Fibroblast of gingiva (primary cell): ENCODE measurements at regions not wholly inside any gene's neighbourhood (a gene's known extent, or its start where the extent isn't known, plus 50 kb on each side); places are given as distances from the start of the nearest gene placed in this dataset.
"Not testable (repeated sequence)": the region's sequence is repeated elsewhere in the genome, so short reads cannot be mapped to it uniquely, and the experiment has no call there.

Experiments
- DNase-seq: peaks from one replicate; pipeline ENCODE4 v3.0.0-alpha.2; 2011; ENCODE audit warnings: low read depth

DNA sequence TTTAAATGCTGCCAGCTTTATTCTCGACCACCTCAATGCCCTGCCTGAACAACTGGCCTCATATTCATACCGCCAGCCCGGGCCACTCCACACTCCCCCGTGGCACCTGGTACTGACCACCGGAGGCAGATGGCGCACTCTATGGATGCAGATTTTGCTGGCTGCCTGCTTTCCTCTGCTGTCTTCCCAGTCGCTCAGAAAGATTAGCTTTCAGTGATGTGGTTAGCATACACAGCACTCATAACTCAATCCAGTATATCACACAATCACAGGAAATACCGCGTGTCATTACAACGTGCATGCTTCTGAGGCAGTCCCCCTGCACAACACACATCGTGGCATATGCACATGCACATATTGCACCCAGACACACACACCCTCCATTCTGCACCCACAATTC lies 147.2 kb upstream of the BCOR start:
- DNase-seq, result no peak

DNA sequence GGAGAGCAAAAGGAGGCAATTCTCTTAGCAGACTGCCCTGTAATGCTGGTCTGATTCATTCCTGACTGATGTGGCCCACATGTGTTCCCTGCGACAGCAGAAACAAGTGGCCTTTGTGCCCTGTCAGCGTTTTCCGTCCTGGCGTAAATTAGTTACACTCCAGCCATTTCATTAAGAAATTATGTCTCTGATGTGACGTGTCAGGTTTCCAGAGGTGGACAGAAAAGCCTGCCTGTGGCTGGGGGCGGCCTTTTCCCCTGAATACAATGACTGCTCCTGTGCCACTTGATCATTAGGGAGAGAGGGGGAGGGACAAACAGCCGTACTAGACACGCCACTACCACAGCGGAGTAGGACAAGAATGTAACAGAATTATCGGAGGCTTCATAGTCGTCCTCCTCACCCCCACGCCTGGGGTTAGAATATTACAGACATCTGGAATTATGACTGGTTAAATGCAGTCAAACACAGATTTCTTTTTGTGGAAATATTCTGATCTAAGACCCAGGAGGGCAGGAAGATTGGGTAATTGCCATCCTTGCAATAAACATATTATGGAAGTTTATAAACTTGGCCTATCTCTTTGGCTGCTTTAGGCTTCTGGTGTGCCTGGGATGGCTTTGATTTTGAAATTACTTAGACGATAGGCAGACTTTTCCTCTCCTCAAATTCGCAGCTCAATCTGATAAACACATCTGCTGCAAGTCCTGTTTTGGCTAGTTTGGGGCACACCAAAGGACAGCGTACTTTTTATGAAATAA lies 146.2 kb upstream of the BCOR start:
- peak; percentile 40 for DNase-seq

DNA sequence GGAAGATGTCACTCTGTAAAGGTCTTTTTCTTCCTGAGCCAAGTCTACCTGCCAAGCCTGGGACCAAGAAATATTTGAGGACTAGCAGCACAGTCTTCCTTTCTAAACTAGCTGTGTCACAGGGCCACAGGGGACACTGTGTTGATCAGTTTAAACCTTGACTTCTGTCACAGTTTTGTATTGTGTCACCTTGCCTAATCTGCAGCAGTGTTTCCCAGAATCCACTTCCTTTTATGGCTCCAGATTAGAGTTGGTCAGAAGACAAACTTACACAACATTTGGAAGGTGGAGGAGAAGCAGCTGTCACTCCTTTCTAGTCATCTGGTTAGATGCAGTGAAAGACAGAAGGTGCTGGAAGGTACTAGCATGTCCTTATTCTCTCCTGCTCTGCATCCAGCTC lies 143.1 kb upstream of the BCOR start:
- no peak for DNase-seq

DNA sequence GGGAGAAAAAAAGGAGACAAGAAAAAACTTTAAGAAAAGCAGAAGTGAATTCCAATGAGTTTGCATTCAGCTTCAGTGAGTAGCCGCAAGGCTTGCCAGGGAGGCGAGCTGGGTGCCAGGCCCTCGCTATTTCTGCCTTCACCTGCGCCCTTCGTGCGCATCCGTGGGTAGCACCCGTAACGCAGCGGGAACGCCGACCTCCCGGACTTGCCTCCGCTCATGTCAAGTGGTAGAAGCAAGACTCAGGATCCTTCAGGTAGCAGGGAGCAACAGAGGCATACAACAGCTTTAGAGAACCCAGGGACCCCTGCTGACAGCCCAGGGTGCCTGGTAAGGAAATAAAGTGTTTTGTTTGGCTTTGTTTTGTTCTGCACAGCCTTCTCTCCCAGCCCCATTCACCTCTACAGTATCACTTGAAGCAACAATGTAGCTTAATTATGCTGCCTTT lies 140.0 kb upstream of the BCOR start:
- no peak for DNase-seq

DNA sequence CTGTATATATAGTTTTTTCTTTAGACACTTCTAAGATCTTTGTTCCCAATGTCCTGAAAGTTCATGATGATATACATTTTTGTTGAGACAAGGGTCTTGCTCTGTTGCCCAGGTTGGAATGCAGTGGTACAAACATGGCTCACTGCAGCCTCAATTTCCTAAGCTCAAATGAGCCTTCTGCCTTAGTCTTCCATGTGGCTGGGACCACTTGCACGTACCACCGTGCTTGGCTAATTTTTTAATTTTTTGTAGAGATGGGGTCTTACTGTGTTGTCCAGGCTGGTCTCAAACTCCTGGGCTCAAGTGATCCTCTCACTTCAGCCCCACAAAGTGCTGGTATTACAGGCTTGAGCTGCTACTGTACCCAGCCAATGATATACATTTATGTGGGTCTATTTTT lies 132.9 kb upstream of the BCOR start:
- DNase-seq, result no peak

DNA sequence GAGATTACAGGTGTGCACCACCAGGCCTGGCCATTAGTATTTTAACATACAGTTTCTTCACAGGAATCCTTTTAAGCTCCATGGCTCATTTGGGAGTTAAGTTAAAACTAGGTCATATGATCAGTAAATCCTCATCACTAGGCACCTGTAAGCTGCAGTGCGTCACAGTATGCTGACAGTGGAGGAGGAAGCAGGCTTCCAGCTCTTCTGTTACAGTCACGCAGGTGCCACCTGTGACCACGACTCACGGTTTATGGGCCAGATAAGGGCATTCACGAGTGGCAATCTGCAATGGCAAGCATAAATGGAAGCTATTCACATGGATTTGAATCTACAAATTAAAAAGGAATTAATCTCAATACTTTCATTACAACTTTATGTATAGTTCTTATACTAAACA lies 129.4 kb upstream of the BCOR start:
- DNase-seq, result no peak

DNA sequence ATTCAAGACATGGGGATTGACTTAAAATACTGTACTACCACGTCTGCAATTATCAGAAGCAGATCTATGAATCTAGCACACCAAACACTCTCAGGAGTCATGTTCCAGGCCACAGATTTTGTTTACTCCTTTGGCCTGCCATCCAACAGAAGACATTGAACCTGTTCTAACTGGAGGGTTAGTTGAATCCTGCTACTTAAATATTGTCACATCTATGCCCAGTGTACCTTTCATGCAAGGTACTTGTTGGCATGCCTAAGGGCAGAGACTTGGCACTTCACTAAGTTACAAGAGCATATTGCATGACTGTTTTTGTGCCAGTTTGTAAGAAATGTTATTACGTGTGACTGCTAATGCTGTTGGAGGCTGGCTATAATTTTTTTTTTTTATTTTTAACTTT lies 126.9 kb upstream of the BCOR start:
- DNase-seq, result no peak

DNA sequence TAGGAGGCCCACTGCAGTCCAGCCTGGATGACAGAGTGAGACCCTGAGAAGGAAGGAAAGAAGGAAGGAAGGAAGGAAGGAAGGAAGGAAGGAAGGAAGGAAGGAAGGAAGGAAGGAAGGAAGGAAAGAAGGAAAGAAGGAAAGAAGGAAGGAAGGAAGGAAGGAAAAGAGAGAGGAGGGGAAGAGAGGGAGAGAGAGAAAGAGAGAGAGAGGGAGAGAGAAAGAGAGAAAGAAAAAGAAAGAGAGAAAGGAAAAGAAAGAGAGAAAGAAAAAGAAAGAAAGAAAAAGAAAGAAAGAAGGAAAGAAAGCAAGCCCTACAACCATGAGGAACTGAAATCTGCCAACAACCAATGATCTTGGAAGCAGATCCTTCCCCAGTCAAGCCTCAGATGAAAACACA lies 124.9 kb upstream of the BCOR start:
- DNase-seq, result not testable (repeated sequence)

DNA sequence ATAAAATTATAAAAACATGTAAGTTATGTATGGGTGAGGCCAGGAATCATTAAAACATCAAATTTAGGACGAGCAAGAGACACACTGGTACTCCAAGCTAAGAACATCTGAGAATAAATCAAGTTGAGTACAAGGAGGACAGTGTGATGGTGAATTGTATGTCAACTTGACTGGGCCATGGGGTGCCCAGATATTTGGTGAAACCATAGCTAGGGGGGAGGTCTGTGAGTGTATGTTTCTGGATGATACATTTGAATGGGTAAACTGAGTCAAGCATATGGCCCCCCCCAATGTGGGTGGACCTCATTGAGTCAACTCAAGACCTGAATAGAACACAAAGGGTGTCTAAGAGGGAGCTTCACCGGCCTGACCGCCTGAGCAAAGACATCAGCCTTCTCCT lies 115.3 kb upstream of the BCOR start:
- DNase-seq, result no peak

DNA sequence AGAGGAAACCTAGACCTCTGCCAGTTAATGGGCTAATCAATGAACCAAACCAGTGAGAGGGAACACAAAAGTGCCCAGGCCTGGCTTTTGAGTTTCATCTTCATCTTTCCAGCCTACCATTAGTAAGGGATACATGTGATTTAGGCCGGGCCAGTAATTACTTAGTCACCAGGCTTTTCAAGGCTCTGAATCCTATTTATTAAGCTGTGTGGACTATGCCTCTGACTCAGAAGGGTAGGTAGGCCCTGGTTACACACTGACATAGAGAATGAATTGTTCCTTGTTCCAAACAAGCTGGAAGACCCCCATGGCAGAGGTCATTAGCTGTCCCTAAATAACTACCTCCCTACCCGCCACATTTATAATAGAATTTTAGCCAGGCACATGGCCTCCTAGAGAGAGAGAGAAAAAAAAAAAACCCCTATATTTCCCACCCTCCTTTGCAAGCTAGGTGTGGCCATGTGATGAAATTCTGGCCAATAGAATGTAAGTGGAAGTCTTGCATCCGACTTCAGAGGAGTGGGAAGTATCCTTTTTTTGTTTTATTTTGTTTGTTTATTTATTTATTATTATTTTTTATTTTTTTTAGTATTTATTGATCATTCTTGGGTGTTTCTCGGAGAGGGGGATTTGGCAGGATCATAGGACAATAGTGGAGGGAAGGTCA lies 112.3 kb upstream of the BCOR start:
- DNase-seq, result no peak

DNA sequence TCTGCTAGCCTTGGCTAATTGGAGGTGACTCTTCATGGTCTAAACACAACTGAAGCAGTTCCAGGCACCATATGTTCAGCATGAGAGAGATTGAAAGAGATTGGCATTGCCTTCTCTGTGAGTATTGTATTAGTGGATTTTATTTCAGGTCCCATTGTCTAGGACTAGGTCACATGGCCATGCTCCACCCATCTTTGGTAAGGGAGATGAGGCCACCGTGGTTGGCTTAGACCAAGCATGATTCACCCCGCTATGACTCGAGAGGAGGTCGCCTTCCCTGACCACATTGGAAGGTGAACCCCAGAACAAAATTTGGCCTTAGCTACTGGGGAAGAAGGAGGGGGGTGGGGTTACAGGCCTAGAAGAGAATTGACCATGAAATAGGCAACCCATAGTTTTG lies 109.9 kb upstream of the BCOR start:
- no peak for DNase-seq

DNA sequence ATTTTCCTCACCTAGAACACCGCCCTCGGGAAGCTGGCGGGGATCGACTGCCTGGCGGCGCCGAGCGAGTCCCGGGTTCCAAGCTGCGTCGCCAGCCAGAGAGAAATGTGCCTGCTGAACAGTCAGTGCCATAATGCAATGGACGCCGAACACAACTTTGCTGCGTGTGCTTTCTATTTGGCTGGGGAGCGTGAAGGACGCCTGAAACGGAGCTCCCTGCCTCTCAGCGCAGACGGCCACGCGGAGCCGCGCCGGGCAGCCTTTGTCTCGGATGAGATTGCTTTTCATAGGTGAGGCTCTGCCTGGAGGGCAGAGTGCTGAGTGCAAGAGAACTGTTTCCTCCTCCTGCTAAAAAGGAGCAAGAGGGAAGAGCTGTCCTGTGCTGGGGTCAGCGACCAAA lies 107.7 kb upstream of the BCOR start:
- no peak for DNase-seq

DNA sequence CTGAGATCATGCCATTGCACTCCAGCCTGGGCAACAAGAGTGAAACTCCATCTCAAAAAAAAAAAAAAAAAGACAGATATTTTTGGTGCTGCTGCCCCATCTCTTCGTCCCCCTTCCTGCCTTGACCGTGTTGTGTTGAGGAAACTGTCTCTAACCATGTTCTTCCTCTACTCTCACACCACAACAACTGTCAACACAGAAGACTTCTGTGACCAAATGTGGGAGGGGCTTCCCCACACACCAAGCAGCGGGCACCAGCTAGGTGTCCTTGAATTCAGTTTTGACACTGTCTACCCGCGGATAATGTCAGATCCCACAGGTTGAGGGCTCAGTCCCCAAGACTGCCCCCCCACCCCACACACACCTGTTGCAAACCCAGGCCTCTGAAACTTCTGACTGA lies 104.7 kb upstream of the BCOR start:
- no peak for DNase-seq

DNA sequence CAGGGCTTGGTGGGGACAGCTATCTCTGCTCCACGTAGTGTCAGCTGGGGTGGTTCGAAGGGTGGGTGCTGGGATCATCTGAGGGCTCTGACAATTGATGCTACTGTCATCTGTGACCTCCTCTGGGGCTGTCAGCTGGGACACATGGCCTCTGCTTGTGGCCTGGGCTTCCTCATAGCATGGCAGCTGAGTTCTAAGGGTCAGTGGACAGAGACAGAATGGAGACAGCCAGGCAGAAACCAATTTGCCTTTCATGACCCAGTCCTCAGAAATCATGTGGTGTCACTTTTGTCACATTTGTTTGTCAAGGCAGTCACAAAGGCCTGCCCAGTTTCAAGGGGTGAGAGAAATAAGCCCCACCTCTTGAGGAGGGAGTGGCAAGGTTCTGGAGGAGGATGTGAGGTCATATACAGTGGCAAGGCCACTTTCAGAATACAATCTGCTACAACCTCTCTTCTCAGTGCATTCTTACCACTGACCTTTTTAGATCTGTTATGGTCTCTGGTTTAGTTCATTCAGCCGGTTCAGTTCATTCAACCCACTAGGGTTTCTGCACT lies 103.6 kb upstream of the BCOR start:
- DNase-seq, result no peak

DNA sequence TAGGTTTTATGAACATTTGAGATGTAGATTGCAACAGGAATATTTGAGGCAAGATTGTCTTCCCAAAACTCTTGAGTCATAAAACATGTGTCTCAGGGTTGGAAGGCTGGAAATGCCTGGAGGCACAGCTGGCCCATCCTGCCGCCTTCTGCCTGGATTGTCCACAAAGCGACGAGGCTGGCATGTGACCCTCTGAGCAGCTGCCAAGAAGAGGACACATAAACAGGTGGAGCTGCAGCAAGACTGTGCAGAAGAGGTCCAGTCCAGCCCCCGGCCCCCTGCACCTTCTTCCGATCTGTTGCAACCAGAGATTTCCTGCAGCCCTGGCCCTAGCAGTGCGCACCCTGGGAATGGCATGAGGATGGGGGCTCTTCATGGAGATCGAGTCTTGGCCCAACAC lies 101.9 kb upstream of the BCOR start:
- DNase-seq, result peak; percentile 15

DNA sequence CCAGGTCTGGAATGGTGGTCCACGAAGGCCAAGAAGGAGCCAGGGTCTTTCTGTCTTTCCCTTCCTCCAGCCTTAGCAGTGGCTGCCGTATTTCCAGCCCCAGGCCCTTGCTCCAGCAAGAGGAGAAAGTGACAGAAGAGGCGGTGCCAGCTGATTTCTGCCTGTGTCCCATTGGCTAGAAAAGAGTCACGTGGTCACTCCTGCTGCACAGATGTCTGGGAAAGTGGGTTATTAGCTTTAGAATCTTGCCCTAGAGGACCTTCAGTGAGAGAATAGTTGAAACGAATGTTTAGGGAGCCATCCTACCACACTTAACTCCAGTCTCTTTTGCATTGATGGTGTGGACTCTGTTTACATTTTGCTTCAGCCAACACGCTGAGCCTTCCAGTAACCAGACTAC lies 99.3 kb upstream of the BCOR start:
- DNase-seq, result no peak

DNA sequence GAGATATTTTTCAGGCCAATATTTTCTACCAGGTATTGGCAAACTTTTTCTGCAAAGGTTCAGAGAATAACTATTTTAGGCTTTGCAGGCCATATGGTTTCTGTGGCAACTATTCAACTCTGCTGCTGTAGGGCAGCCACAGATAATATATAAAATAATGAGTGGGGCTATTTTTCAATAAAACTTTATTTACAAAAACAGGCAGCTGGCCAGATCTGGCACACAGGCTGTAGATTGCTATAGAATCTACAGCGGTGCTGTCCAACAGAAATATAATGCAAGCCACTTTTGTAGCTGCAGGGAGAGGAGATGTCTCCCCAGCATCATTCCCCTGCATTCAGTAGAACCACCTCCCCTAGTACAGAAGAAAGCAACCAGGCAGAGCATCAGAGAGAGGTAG lies 97.6 kb upstream of the BCOR start:
- no peak for DNase-seq

DNA sequence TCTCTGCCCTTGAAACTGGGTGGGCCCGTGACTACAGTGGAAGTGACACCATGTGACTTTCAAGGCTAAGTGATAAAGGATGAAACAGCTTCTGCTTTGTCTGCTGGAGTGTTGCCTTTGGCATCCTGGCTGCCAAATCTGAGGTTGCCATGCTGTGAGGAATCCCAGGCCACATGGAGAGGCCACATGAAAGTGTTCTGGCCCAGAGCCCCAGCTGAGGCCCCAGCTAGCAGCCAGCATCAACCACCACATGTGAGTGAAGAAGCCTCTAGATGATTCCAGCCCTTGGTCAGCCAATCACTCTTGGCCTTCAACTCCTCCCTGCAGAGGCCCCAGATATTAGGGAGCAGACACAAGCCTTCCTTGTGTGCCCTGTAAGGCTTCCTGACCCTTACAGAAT lies 94.4 kb upstream of the BCOR start:
- no peak for DNase-seq

DNA sequence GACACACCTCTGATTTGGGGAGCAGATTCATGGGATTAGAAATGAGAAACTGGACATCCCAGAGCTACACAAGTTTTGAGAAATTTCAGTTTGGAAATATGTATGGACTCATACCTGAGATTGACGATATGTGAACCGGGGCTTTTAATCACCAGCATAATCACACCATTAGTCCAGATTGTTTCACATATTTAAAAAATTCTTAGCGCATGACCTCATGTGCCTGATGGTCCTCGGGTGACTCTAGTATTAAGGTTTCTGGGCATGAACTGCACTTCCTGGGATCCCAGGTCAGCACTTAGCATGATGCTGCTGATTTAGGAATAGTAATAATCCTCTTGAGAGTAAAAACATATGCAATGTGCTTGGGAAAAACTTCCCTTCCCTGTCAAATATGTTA lies 91.9 kb upstream of the BCOR start:
- DNase-seq, result no peak

DNA sequence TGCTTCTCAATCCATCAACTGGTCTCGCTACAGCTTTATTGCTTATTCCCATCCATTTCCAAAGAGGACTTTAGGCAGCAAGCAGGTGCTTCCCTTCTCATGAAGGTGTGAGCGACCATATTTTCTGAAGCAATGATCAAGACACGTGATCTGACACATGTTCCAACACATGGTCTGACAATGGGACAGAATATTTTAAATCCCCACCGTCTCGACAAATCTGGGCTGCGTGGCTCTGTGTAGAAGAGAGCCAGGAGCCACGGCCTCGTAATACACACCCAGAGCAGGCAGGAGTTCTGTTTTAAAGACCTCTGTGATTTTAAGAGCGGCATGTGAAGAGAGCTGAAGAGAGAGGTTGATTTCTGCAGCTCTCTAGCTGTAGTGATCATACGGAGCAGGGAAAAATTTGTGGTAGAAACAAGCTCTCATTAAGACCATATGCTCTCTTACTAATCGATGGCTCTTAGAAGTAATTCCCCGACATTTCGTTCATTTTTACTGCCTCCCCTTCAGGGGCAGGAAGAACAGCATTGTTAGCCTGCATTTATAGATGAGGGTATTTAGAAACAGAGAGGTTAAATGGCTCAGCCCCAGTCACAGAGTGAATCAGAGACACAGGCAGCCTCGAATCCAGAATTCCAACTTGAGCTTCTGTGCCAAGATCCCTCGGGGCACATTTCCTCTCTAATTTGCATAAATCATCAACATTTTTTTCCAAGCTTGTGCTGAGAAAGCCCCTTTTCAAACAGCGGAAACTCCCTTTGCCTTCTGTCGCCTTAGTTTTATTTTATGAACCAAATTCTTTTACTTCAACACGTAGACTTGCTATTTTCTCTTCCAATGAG lies 91.0 kb upstream of the BCOR start:
- DNase-seq, result peak; percentile 24

DNA sequence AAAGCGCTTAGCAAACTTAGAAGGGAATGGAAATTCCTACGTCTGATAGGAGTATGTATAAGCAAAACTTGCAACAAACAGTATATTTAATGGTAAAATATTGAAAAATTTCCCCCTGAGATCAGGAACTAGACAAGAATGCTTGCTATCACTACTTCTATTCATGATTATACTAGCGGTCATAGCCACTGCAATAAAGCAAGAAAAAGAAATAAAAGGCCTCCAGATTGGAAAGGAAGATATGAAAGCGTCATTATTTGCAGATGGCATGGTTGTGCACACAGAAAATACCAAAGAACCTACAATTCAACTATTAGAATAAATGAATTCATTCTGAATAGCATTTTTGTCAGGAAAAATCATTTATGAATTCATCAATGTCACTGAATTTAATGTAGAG lies 87.2 kb upstream of the BCOR start:
- DNase-seq, result no peak

DNA sequence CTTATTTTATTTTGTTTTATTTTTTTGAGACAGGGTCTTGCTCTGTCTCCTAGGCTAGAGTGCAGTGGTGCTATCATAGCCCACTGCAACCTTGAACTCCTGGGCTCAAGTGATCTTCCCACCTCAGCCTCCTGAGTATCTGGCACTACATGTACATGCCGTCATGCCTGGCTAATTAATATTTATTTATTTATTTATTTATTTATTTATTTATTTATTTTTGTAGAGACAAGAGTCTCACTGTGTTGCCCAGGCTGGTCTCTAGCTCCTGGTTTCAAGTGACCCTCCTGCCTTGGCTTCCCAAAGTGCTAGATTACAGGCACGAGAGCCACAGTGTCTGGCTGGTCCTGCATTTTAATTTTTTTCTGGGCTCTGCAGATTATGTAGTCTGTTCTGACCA lies 84.9 kb upstream of the BCOR start:
- DNase-seq, result no peak

DNA sequence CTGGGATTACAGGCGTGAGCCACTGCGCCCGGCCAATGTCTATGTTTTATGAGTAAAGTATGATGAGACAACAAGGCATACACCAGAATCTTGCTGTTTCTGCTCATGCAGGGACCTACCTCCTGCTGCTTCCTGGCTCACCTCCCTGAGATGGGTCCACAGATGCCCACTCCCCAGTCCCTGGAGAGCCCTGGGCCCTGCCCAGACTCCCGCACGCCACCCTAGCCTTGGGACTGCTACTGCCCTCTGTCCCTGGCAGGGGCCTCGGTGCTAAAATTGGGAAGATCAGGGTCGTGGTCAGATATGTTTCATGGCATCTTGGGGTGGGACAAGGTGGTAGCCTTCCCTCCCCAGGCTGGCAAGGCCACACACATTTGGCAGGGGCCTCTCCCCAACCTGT lies 84.3 kb upstream of the BCOR start:
- no peak for DNase-seq
